Small intestine (tissue), 7 donors: ENCODE measurements at regions not wholly inside any gene's neighbourhood (a gene's known extent, or its start where the extent isn't known, plus 50 kb on each side); places are given as distances from the start of the nearest gene placed in this dataset.

Source experiments
- DNase-seq, 2 donors: peaks; one replicate each; pipeline versions ENCODE4 v3.0.0 to v3.0.0-alpha.2; 2013
- FAIRE-seq: peaks from 2 replicates; lab custom pipeline; 2012; peaks lifted over from hg19 to GRCh38; lab: Jason Lieb, UNC
- H3K27ac ChIP-seq, 3 donors: one replicate each; pipeline ENCODE4 v1.5.1; 2013; ENCODE audit warnings: low read length in 2 of 3, mild to moderate bottlenecking in 2 of 3, control low read depth in 1 of 3, inconsistent platforms in 1 of 3, low read depth in 1 of 3, moderate library complexity in 1 of 3
- H3K27me3 ChIP-seq, 3 donors: one replicate each; pipeline ENCODE4 v1.6.1; 2013; ENCODE audit warnings: low read length in 3 of 3, inconsistent platforms in 1 of 3; ENCODE audit not compliant: control insufficient read depth in 3 of 3, insufficient read depth in 3 of 3
- H3K36me3 ChIP-seq, 3 donors: one replicate each; pipeline ENCODE4 v1.6.1; 2013; ENCODE audit warnings: low read length in 3 of 3, inconsistent platforms in 1 of 3, low read depth in 1 of 3, mild to moderate bottlenecking in 1 of 3, moderate library complexity in 1 of 3; ENCODE audit not compliant: control insufficient read depth in 3 of 3, insufficient read depth in 2 of 3
- H3K4me1 ChIP-seq, 3 donors: one replicate each; pipeline ENCODE4 v1.6.1; 2013; ENCODE audit warnings: low read length in 2 of 3, inconsistent platforms in 1 of 3, low read depth in 1 of 3, mild to moderate bottlenecking in 1 of 3, moderate library complexity in 1 of 3; ENCODE audit not compliant: control insufficient read depth in 3 of 3, insufficient read depth in 2 of 3
- H3K4me3 ChIP-seq, 3 donors: one replicate each; pipeline ENCODE4 v1.5.1; 2013; ENCODE audit warnings: low read length in 3 of 3, control low read depth in 1 of 3, inconsistent platforms in 1 of 3, low read depth in 1 of 3, mild to moderate bottlenecking in 1 of 3, moderate library complexity in 1 of 3
- H3K9me3 ChIP-seq, 2 donors: one replicate each; pipeline ENCODE4 v1.6.1; 2013; ENCODE audit warnings: low read depth in 1 of 2, low read length in 1 of 2; ENCODE audit not compliant: control insufficient read depth in 2 of 2, insufficient read depth in 1 of 2
- WGBS, 3 donors: extraction: QIAGEN DNeasy Blood & Tissue Kit; methylation state at CpG; one replicate each; pipeline ENCODE4 v1.1.7; 2013; 5-methylcytosine and 5-hydroxymethylcytosine counted together
- donor health status: healthy with polysubstance abuse.
- donor health status: control.
- donor health status: control.
- donor health status: Bipolar disorder and iron deficiency.
- donor health status: healthy.

DNA sequence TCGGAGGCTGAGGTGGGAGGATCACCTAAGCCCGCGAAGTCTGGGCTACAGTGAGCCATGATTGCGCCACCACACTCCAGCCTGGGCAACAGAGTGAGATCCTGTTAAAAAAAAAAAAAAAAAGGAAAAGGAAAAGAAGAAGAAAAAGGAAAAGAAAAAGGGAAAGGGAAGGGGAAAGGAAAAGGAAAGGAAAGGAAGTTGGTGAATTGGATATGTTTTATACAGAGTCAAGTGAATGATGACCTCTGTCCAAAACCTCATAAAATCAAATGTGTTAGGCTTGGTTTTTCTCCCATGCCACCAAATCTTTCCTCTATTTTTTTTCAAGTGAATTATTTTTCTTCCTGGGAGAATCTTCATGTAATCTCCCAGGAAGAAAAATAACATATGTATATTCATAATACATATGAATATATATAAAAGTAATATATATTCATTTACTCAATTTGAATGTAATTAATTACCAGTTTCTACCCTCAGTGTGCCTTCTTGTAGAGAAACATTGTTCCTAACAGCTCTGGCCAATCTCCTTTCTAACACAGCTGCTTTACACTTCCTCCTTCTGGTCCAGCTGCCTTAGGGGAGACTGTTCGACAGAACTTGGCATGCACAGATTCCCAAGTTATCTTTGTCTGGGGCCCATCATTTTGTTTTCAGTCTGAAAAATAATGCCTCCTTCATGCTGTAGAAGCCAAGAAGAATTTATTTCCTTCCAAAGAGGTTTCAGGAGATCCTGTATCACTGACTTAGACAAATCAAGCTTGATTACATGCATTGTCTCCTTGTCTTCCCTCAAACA, 111.9 kb downstream of the CCDC34 start:
- Histone ChIP-seq H3K4me1 (peaks cover 2 to 10% (median 2%) of the 10 kb centered on the region in 3 donors), H3K27me3 (no peaks in the 10 kb centered on the region), H3K4me3 (no peak overlapping the region), H3K36me3 (no peaks in the 10 kb centered on the region), H3K27ac (no peak overlapping the region), H3K9me3 (peaks cover 0 to 3% of the 10 kb centered on the region in 2 donors)
- DNase-seq (no peak), FAIRE-seq (no peak)
- 80 to 86% (median 82%) methylated on average over 5 of the region's 5 CpGs for WGBS, 3 donors

DNA sequence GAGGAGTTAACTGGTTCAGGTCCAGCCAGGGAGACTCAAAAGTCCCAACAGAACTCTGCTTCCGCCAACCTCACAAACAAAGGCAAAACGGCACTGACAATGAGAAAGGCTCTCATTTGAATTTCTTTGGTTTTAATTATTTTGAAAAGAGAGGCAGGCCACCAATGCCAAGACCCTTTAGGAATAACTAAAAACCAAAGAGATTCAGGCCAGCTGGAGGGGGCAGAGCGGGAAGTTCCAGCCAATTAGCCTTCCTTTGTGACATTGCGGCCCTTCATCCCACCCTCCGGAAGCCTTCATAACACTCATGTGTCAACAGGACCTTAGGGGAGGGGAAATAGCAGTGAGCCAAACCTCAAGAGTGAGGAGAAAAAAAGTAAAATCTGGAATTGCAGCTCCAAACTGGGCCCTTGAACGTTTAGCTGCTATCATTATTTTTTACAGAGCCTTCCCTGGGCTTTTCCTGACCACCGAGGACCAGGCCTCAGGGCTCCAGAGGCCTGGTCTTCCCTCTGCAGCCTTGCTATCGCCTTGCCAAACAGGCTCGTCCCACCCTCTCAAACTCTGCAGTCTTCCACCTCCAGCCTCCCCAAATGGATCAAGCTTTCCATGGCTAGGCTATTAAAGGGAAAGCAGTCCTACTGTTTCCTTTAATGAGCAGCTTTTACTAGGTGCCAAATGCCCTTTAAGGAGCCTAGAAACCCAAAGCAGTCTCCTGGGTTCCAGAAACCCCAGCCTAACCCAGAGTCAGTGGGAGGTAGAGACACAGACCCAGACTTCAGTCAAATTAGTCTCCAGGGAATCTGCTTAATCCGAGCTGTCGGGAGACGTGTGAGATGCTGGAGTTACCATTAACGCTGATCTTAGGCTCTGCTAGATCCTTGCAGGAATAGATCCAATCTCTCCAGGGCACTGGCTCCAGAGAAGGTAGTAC, 114.2 kb downstream of the CCDC34 start:
- no peak overlapping the region for H3K4me3 ChIP-seq
- no peaks in the 10 kb centered on the region for H3K36me3 ChIP-seq
- no peak overlapping the region for H3K27ac ChIP-seq
- FAIRE-seq (no peak), DNase-seq (no peak)
- 77 to 88% (median 85%) methylated on average over 13 of the region's 13 CpGs for WGBS, 3 donors
- peaks cover 0 to 4% of the 10 kb centered on the region in 2 donors for H3K9me3 ChIP-seq
- H3K27me3 ChIP-seq, result no peaks in the 10 kb centered on the region
- peaks cover 2 to 10% (median 2%) of the 10 kb centered on the region in 3 donors for H3K4me1 ChIP-seq

GRCh38 chr11:27247660-27248059, 115.4 kb downstream of the CCDC34 start:
- 56 to 72% (median 65%) methylated on average over 5 of the region's 5 CpGs for WGBS, 3 donors
- DNase-seq, result no peak

GRCh38 chr11:27246925-27247324, 116.1 kb downstream of the CCDC34 start:
- H3K36me3 ChIP-seq, result no peaks in the 10 kb centered on the region
- H3K27ac ChIP-seq, result peak overlapping the region in 2 of 3 donors; percentile 10 to 32
- H3K4me3 ChIP-seq, result no peak overlapping the region
- peaks cover 0 to 4% of the 10 kb centered on the region in 2 donors for H3K9me3 ChIP-seq
- DNase-seq, result peak; percentile 21 to 79
- WGBS, 3 donors, result 14 to 38% (median 29%) methylated on average over 3 of the region's 3 CpGs
- peaks cover 2 to 10% (median 2%) of the 10 kb centered on the region in 3 donors for H3K4me1 ChIP-seq
- no peak for FAIRE-seq
- H3K27me3 ChIP-seq, result no peaks in the 10 kb centered on the region

More at GRCh38 chr11:27247660-27248059, 115.4 kb downstream of the CCDC34 start:
- no peak for FAIRE-seq
- no peaks in the 10 kb centered on the region for H3K27me3 ChIP-seq
- H3K9me3 ChIP-seq, result peaks cover 0 to 4% of the 10 kb centered on the region in 2 donors
- peaks cover 2 to 10% (median 2%) of the 10 kb centered on the region in 3 donors for H3K4me1 ChIP-seq
- no peak overlapping the region for H3K27ac ChIP-seq
- H3K4me3 ChIP-seq, result no peak overlapping the region
- H3K36me3 ChIP-seq, result no peaks in the 10 kb centered on the region

DNA sequence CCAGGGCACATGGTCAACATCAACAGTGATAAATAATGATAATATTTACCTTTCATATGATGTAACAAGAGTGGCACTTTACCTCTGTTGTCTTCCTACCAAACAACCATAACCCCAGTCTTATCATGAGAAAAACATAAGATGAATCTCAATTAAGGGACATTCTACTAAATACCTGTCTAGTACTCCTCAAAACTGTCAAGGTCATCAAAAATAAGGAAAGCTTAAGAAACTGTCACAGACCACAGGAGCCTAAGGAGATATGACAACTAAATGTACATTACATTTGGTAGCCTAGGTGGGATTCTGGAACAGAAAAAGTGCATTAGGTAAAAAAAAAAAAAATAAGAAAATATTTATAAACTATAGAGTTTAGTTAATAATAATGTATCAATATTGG, 118.1 kb downstream of the CCDC34 start:
- Histone ChIP-seq H3K4me3 (no peak overlapping the region), H3K36me3 (no peaks in the 10 kb centered on the region), H3K9me3 (peaks cover 0 to 4% of the 10 kb centered on the region in 2 donors), H3K27ac (no peak overlapping the region), H3K4me1 (peaks cover 2 to 10% (median 2%) of the 10 kb centered on the region in 3 donors), H3K27me3 (no peaks in the 10 kb centered on the region)
- FAIRE-seq (no peak), DNase-seq (no peak)

DNA sequence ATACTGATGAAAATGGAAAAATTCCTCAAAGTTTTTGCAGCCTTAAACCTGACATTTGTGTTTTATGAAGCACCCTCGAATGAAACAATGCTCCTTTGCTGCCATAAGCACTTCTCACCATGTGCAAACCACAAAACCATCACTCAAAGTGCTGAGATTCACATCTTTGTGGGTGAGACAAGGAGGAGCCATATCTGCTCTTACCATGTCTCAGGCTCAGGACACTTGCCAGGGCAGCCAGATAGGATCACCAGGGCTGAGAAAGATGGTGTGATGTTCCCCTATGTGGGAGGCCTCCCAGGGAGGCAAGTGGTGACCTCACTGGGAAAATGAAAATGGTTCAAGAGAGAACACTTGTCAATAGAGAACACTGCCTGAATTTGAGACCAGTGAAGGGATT, 120.4 kb downstream of the CCDC34 start:
- H3K9me3 ChIP-seq, result peaks cover 0 to 4% of the 10 kb centered on the region in 2 donors
- no peak overlapping the region for H3K27ac ChIP-seq
- no peaks in the 10 kb centered on the region for H3K27me3 ChIP-seq
- DNase-seq (no peak), FAIRE-seq (no peak)
- WGBS, 3 donors, result 52 to 65% (median 55%) methylated on average over 1 of the region's 1 CpG
- H3K4me3 ChIP-seq, result no peak overlapping the region
- peaks cover 5 to 21% (median 6%) of the 10 kb centered on the region in 3 donors for H3K4me1 ChIP-seq
- H3K36me3 ChIP-seq, result no peaks in the 10 kb centered on the region

DNA sequence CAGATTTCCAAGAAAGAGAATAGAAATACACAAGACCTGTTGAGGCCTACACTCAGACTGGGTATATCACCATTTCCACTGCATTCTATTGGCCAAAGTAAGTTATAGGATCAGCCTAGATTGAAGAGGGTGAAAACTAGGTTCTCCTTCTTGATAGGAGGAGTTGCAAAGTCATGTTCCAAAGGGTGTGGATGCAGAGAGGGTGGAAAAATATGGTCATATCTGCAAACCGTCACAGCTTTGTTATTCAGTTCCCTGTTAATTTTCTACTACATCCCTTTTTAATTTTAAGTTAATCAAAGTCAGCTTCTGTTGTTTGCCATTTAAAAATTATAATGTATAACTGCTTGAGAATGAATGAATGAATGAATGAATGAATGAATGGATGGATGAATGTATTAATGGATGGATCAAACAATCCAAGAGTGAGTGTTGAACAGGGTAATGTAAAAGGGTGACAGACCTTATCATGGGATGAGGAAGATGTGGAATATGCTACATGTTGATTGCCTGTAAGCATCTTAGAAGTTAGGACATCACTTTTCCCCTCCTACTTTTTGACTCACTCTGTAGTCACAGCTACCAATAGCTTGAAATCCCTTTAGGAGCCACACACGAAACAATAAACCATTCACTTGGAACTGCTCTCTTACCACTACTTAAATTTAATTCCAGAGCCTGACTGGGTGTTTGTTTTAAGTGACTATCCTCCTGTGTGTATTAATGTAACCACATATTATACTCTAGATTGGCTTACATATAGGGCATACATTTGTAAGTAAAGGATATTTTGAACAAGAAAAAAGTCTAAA, 121.5 kb downstream of the CCDC34 start:
- FAIRE-seq, result no peak
- peaks cover 0 to 4% of the 10 kb centered on the region in 2 donors for H3K9me3 ChIP-seq
- H3K36me3 ChIP-seq, result no peaks in the 10 kb centered on the region
- DNase-seq, result no peak
- peaks cover 4 to 14% (median 4%) of the 10 kb centered on the region in 3 donors for H3K4me1 ChIP-seq
- H3K27ac ChIP-seq, result no peak overlapping the region
- H3K4me3 ChIP-seq, result no peak overlapping the region
- no peaks in the 10 kb centered on the region for H3K27me3 ChIP-seq
- 57% methylated on average over 2 of the region's 2 CpGs for WGBS, 3 donors
